ENCODE measurements at regions not wholly inside any gene's neighbourhood (a gene's known extent, or its start where the extent isn't known, plus 50 kb on each side); places are given as distances from the start of the nearest gene placed in this dataset.
"Not testable (repeated sequence)": the region's sequence is repeated elsewhere in the genome, so short reads cannot be mapped to it uniquely, and the experiment has no call there.

GRCh38 chr12:131561051-131561450 is 149.8 kb upstream of the SFSWAP start:
- no peak for DNase-seq (ENCODE audit: low read depth)
- no peak overlapping the region for H3K4me3 ChIP-seq (ENCODE audit: control insufficient read depth, low read depth, low read length)
- TF ChIP-seq, protein P1, sequence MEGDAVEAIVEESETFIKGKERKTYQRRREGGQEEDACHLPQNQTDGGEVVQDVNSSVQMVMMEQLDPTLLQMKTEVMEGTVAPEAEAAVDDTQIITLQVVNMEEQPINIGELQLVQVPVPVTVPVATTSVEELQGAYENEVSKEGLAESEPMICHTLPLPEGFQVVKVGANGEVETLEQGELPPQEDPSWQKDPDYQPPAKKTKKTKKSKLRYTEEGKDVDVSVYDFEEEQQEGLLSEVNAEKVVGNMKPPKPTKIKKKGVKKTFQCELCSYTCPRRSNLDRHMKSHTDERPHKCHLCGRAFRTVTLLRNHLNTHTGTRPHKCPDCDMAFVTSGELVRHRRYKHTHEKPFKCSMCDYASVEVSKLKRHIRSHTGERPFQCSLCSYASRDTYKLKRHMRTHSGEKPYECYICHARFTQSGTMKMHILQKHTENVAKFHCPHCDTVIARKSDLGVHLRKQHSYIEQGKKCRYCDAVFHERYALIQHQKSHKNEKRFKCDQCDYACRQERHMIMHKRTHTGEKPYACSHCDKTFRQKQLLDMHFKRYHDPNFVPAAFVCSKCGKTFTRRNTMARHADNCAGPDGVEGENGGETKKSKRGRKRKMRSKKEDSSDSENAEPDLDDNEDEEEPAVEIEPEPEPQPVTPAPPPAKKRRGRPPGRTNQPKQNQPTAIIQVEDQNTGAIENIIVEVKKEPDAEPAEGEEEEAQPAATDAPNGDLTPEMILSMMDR (IDR thresholded peaks at IDR 0.05; ENCODE audit: control insufficient read depth, insufficient read depth, low read depth, low read length, missing control alignments) = no peak

- TF ChIP-seq, protein P1 (IDR thresholded peaks at IDR 0.05; ENCODE audit: control insufficient read depth, insufficient read depth, low read depth, low read length, missing control alignments) = no peak
- no peak for DNase-seq (ENCODE audit: low read depth)
- H3K4me3 ChIP-seq (ENCODE audit: control insufficient read depth, low read depth, low read length) = no peak overlapping the region
Observed at GRCh38 chr12:131561891-131562684, 148.8 kb upstream of the SFSWAP start.

GRCh38 chr12:131564138-131564727 is 146.7 kb upstream of the SFSWAP start:
- not testable (repeated sequence) for H3K4me3 ChIP-seq (ENCODE audit: control insufficient read depth, low read depth, low read length); DNase-seq (ENCODE audit: low read depth)

GRCh38 chr12:131564845-131565244 is 146.0 kb upstream of the SFSWAP start:
- DNase-seq (ENCODE audit: low read depth) = no peak
- no peak overlapping the region for H3K4me3 ChIP-seq (ENCODE audit: control insufficient read depth, low read depth, low read length)
- TF ChIP-seq, protein P1 (IDR thresholded peaks at IDR 0.05; ENCODE audit: control insufficient read depth, insufficient read depth, low read depth, low read length, missing control alignments) = no peak

GRCh38 chr12:131565267-131566015 is 145.4 kb upstream of the SFSWAP start:
- no peak overlapping the region for H3K4me3 ChIP-seq (ENCODE audit: control insufficient read depth, low read depth, low read length)
- no peak for DNase-seq (ENCODE audit: low read depth)
- TF ChIP-seq, protein P1 (IDR thresholded peaks at IDR 0.05; ENCODE audit: control insufficient read depth, insufficient read depth, low read depth, low read length, missing control alignments) = no peak

- DNase-seq (ENCODE audit: low read depth) = no peak
- TF ChIP-seq, protein P1 (IDR thresholded peaks at IDR 0.05; ENCODE audit: control insufficient read depth, insufficient read depth, low read depth, low read length, missing control alignments) = no peak
- no peak overlapping the region for H3K4me3 ChIP-seq (ENCODE audit: control insufficient read depth, low read depth, low read length)
Observed at GRCh38 chr12:131568336-131568735, 142.6 kb upstream of the SFSWAP start.

GRCh38 chr12:131570596-131570995 is 140.3 kb upstream of the SFSWAP start:
- DNase-seq (ENCODE audit: low read depth) = no peak
- no peak overlapping the region for H3K4me3 ChIP-seq (ENCODE audit: control insufficient read depth, low read depth, low read length)
- TF ChIP-seq, protein P1 (IDR thresholded peaks at IDR 0.05; ENCODE audit: control insufficient read depth, insufficient read depth, low read depth, low read length, missing control alignments) = no peak
